AG04450 (cell line): ENCODE measurements at regions not wholly inside any gene's neighbourhood (a gene's known extent, or its start where the extent isn't known, plus 50 kb on each side); places are given as distances from the start of the nearest gene placed in this dataset.

Experiments used
- CTCF ChIA-PET: fragments of 300-600, 350-600 bp; formaldehyde crosslinking; extraction: SDS; loops from one replicate; lab custom pipeline; 2022; ENCODE audit warnings: antibody characterized with exemption, inconsistent platforms; lab: Charles Lee
- POLR2A ChIA-PET: fragments of 350-600 bp; formaldehyde crosslinking; extraction: SDS; loops from one replicate; lab custom pipeline; 2021; ENCODE audit warnings: antibody characterized with exemption, inconsistent platforms; lab: Yijun Ruan, JAX
- DNase-seq: peaks from one replicate; pipeline ENCODE4 v3.0.0-alpha.2; 2011; ENCODE audit warnings: low read depth, low spot score
- H3K27ac ChIP-seq: one replicate; pipeline ENCODE4 v1.5.1; 2012; ENCODE audit warnings: low read depth, low read length, control low read depth
- H3K27me3 ChIP-seq: one replicate; pipeline ENCODE4 v1.6.0; 2012; ENCODE audit warnings: low read length; ENCODE audit not compliant: control insufficient read depth, insufficient read depth
- H3K4me3 ChIP-seq: 2 replicates; pipeline ENCODE4 v1.5.1; 2011; ENCODE audit warnings: mild to moderate bottlenecking, low read depth, low read length, control low read depth
- H3K9me3 ChIP-seq: 2 replicates; pipeline ENCODE4 v1.5.1; 2012; ENCODE audit warnings: low read length; ENCODE audit not compliant: control insufficient read depth, insufficient read depth
- TF ChIP-seq, protein P1 (sequence below): IDR thresholded peaks from 2 replicates; pipeline ENCODE4 v1.5.1; 2011; ENCODE audit warnings: low read depth, low read length, control low read depth, inconsistent platforms

DNA sequence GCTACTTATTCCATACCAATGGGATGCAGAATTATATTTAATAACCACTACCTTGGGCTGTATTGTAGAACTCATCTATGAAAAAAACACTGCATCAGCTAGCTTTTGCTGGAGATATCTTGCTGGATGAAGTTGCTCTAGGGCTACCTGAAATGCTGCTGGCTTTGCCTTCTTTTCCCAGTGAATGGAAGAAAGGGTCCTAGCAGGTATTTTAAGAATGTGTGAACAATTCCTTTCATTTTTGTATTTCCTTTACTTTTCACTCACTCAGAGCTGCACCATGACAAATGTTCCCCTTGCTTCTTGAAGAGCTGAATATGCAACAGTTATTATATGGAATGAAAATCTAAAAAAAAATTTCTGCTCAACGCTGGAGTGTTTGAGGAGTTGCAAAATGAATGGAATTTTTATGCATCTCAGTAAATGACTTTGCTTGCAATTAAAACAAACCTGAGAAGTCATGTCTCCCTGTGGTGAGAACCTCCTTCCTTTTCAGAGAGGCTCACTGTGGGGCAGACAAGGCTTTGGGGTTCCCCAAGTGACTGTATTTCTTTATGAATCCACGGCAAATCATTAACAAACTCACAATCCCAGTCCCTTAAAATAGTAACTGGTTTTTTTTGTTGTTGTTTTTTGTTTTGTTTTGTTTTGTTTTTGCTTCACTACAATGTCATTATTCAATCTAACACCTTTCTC is 566.8 kb upstream of the KIRREL3 start:
- CTCF ChIA-PET, result no interaction called here
- H3K9me3 ChIP-seq, result no peaks in the 10 kb centered on the region

GRCh38 chr11:127564810-127565209 is 564.2 kb upstream of the KIRREL3 start:
- Histone ChIP-seq H3K4me3 (no peak overlapping the region), H3K27ac (no peak overlapping the region), H3K27me3 (no peaks in the 10 kb centered on the region), H3K9me3 (no peaks in the 10 kb centered on the region)
- POLR2A ChIA-PET, result no interaction called here
- TF ChIP-seq, protein P1, sequence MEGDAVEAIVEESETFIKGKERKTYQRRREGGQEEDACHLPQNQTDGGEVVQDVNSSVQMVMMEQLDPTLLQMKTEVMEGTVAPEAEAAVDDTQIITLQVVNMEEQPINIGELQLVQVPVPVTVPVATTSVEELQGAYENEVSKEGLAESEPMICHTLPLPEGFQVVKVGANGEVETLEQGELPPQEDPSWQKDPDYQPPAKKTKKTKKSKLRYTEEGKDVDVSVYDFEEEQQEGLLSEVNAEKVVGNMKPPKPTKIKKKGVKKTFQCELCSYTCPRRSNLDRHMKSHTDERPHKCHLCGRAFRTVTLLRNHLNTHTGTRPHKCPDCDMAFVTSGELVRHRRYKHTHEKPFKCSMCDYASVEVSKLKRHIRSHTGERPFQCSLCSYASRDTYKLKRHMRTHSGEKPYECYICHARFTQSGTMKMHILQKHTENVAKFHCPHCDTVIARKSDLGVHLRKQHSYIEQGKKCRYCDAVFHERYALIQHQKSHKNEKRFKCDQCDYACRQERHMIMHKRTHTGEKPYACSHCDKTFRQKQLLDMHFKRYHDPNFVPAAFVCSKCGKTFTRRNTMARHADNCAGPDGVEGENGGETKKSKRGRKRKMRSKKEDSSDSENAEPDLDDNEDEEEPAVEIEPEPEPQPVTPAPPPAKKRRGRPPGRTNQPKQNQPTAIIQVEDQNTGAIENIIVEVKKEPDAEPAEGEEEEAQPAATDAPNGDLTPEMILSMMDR, result no peak
- DNase-seq, result no peak
- CTCF ChIA-PET, result no interaction called here

More for the DNA sequence above, 566.8 kb upstream of the KIRREL3 start:
- no peak overlapping the region for H3K4me3 ChIP-seq
- TF ChIP-seq, protein P1, result no peak
- no peak for DNase-seq
- no peaks in the 10 kb centered on the region for H3K27me3 ChIP-seq
- H3K27ac ChIP-seq, result no peak overlapping the region
- POLR2A ChIA-PET, result no interaction called here

GRCh38 chr11:127559978-127560377 is 559.4 kb upstream of the KIRREL3 start:
- H3K4me3 ChIP-seq, result no peak overlapping the region
- TF ChIP-seq, protein P1, result no peak
- H3K9me3 ChIP-seq, result no peaks in the 10 kb centered on the region
- no peak for DNase-seq
- H3K27ac ChIP-seq, result no peak overlapping the region
- ChIA-PET POLR2A (no interaction called here), CTCF (no interaction called here)
- H3K27me3 ChIP-seq, result no peaks in the 10 kb centered on the region

DNA sequence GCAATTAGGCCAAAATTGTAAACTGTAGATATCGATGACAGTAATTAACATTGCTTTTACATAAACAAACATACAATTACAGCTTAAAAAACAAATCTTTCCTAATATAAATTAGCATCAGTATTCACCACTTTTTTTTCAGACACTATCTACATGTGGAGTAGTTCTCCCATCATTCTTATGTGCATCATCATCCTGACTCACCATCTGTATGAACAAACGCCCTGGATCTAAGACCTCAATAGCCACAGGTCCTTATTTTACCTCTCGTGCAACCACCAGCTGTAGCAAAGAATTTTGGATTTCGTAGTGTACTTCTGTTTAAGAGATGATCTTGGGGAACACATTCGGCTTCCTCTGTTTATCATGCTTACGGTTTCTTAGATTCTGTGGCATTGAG is 551.9 kb upstream of the KIRREL3 start:
- no peak overlapping the region for H3K4me3 ChIP-seq
- POLR2A ChIA-PET, result no interaction called here
- H3K27me3 ChIP-seq, result no peaks in the 10 kb centered on the region
- TF ChIP-seq, protein P1, result no peak
- no peaks in the 10 kb centered on the region for H3K9me3 ChIP-seq
- CTCF ChIA-PET, result no interaction called here
- DNase-seq, result no peak
- no peak overlapping the region for H3K27ac ChIP-seq

- CTCF ChIA-PET, result interaction anchor here (0.7 kb wide), 1 partner anchor 254 kb away, joined by 3 read pairs; no protein-coding TSS in a partner anchor
- Histone ChIP-seq H3K9me3 (no peaks in the 10 kb centered on the region), H3K27ac (no peak overlapping the region), H3K27me3 (no peaks in the 10 kb centered on the region), H3K4me3 (no peak overlapping the region)
- TF ChIP-seq, protein P1, result no peak
- no peak for DNase-seq
- POLR2A ChIA-PET, result no interaction called here
Observed at GRCh38 chr11:127531167-127531566, 530.6 kb upstream of the KIRREL3 start.
